ENCODE measurements at regions not wholly inside any gene's neighbourhood (a gene's known extent, or its start where the extent isn't known, plus 50 kb on each side); places are given as distances from the start of the nearest gene placed in this dataset.
"Not testable (repeated sequence)": the region's sequence is repeated elsewhere in the genome, so short reads cannot be mapped to it uniquely, and the experiment has no call there.

DNA sequence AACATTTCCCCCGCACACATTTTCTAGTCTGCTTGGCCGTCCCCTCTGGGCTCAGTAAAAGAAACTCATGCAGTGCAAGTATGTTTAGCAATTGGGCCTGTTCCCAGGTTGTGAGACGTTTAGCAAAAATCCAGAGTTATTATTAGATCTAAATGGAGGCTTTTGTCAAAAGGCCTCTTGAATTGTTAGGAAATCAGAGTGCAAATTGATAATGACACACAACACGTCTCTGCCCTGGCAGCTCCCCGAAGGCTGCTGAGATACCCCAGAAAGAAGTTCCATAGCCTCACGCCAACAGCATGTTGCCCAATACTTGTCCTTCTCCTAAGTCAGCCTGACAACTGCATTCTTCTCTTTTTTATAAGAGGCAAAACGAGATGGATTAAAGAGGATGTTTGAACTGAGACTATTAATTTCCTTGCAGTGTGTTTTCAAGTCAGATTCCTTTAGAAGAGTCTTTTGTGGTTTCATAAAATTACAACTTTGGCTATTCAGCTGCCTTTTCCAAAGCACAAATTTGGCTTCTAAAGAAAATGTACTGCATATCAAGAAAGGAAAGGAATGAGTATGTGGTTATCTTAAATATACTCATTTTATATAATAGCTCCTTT is 202.2 kb downstream of the TRIB2 start:
- H3K36me3 Mint-ChIP-seq (ENCODE audit: low read depth): no peaks in the 10 kb centered on the region
- H3K27me3 Mint-ChIP-seq (ENCODE audit: low read depth): peaks cover 25% of the 10 kb centered on the region
- no peak overlapping the region for H3K27ac Mint-ChIP-seq
- H3K9me3 Mint-ChIP-seq: no peaks in the 10 kb centered on the region
- no peaks in the 10 kb centered on the region for H3K4me1 Mint-ChIP-seq (ENCODE audit: low read depth)
- H3K4me3 Mint-ChIP-seq: no peak overlapping the region

DNA sequence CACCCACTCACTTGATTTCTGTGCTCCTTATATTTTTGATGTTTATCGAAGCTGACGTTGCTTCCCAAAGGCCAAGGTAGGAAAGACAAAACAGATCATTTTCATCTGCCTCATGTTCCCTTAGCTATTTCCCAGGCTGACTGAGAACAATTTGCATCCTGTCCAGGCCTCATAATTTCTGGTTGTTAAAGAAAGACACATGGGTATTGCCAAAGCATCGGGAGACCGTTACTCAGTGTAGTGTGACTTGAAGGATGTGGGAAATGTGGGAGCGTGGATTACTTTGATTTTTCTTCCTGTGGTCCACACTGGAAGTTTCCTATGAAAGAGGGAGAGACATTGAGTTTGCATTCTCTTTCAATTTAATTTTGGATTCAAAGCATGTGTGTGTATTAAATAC is 204.6 kb downstream of the TRIB2 start:
- H3K27ac Mint-ChIP-seq: no peak overlapping the region

DNA sequence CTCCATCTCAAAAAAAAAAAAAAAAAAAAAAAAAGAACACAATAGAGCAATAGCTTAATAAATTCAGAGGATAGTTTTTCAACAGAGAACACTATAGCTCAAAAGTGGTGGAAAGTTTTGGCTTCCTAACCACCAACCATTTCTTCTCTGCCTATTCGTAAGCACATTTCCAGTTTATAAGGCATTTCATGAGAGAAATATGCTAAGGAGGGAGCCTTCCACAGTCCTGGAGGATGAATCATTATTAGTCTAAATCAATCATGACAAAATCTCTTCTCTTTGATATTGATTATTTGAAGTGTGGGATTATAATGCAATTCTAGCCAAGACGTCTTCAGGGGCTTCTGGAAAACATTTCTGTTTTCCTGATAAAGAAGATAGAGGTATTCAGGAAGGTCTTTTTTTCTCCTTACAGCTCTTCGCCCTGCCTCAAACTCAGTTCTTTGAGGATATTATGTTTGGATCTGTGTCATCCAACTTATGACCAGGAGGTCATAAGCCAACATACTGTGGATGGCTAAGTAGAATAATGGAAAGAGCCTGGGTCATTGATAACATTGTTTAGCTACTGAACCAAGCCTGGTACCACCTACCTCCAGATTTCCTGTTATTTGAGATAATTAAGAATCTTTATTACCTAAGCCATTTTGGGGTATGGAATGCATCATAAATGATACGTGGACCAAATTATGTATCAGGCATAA is 207.3 kb downstream of the TRIB2 start:
- H3K4me3 Mint-ChIP-seq: no peak overlapping the region

More for the DNA sequence above, 204.6 kb downstream of the TRIB2 start:
- Mint-ChIP-seq H3K9me3 (no peaks in the 10 kb centered on the region), H3K27me3 (ENCODE audit: low read depth) (peaks cover 22% of the 10 kb centered on the region), H3K36me3 (ENCODE audit: low read depth) (no peaks in the 10 kb centered on the region), H3K4me1 (ENCODE audit: low read depth) (no peaks in the 10 kb centered on the region), H3K4me3 (no peak overlapping the region)

DNA sequence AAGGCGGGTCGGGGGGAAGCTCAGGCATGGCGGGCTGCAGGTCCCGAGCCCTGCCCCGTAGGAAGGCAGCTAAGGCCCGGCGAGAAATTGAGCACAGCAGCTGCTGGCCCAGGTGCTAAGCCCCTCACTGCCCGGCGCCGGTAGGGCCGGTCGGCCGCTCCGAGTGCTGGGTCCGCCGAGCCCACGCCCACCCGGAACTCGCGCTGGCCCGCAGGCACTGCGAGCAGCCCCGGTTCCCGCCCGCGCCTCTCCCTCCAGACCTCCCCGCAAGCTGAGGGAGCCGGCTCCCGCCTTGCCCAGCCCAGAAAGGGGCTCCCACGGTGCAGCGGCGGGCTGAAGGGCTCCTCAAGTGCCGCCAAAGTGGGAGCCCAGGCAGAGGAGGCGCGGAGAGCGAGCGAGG is 209.9 kb downstream of the TRIB2 start:
- not testable (repeated sequence) for H3K36me3 Mint-ChIP-seq (ENCODE audit: low read depth); H3K4me3 Mint-ChIP-seq; H3K4me1 Mint-ChIP-seq (ENCODE audit: low read depth); H3K9me3 Mint-ChIP-seq; H3K27ac Mint-ChIP-seq
- H3K27me3 Mint-ChIP-seq (ENCODE audit: low read depth): peaks cover 27% of the 10 kb centered on the region

More for the DNA sequence above, 207.3 kb downstream of the TRIB2 start:
- H3K4me1 Mint-ChIP-seq (ENCODE audit: low read depth): no peaks in the 10 kb centered on the region
- no peak overlapping the region for H3K27ac Mint-ChIP-seq
- peaks cover 30% of the 10 kb centered on the region for H3K27me3 Mint-ChIP-seq (ENCODE audit: low read depth)
- no peaks in the 10 kb centered on the region for H3K36me3 Mint-ChIP-seq (ENCODE audit: low read depth)
- peaks cover 3% of the 10 kb centered on the region for H3K9me3 Mint-ChIP-seq

DNA sequence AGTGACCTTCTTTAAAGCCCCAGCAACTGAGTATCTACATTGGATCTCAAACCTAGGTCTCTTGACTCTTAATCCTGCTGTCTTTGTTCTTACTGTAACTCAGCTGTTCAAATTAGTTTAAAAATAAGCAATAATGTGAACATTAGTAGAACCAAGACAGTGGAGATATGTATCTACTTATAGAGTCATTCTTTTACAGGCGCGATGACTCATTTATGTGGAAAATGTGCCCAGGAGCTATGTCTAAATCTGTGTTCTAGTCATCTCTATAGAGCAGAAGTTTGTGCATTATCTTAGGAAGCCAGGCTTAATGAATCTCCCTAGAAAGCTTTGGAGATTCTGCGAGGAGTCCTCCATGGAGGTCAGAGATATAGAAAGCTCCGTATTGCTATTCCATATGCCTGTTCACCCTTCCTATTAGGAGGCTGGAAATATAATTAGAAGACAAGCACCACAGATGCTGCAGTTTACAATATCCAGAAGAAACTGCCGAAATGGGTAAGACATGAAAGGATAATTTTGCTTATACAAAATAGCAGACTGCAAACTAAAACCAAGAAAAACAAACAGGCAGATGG is 211.6 kb downstream of the TRIB2 start:
- H3K27me3 Mint-ChIP-seq (ENCODE audit: low read depth): peaks cover 28% of the 10 kb centered on the region
- no peak overlapping the region for H3K4me3 Mint-ChIP-seq
- peaks cover 3% of the 10 kb centered on the region for H3K9me3 Mint-ChIP-seq
- H3K27ac Mint-ChIP-seq: no peak overlapping the region
- no peaks in the 10 kb centered on the region for H3K4me1 Mint-ChIP-seq (ENCODE audit: low read depth)
- no peaks in the 10 kb centered on the region for H3K36me3 Mint-ChIP-seq (ENCODE audit: low read depth)

DNA sequence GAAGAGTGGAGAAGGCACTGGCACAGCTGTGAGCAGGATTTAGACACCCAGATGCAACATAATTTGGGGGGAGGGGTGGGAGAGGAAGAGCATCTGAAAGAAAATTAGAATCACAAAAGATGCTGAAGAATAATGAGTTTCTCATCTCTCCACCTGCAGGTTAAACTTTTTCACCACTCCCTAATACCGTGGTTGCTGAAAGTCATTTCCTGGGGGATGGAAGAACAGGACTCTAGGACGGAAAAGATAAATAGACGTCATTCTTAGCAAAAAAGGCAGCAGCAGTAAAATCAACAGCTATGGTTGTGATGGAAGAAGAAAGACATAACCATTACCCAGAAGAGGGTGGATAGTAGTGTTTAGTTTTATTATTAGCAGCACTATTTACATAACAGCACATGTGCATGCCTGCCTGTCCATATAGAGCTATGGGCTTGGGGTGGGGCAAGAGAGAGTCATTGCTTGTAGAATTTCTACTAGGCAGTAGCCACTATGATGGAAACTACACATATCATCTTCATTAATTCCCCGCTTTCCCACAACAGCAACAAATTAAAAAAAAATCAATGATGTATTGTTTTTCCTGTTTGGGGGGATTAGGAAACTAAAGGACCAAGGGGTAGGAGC is 212.2 kb downstream of the TRIB2 start:
- H3K4me3 Mint-ChIP-seq: no peak overlapping the region
- peaks cover 31% of the 10 kb centered on the region for H3K27me3 Mint-ChIP-seq (ENCODE audit: low read depth)
- H3K9me3 Mint-ChIP-seq: peaks cover 3% of the 10 kb centered on the region
- H3K36me3 Mint-ChIP-seq (ENCODE audit: low read depth): no peaks in the 10 kb centered on the region
- H3K27ac Mint-ChIP-seq: no peak overlapping the region
- no peaks in the 10 kb centered on the region for H3K4me1 Mint-ChIP-seq (ENCODE audit: low read depth)

DNA sequence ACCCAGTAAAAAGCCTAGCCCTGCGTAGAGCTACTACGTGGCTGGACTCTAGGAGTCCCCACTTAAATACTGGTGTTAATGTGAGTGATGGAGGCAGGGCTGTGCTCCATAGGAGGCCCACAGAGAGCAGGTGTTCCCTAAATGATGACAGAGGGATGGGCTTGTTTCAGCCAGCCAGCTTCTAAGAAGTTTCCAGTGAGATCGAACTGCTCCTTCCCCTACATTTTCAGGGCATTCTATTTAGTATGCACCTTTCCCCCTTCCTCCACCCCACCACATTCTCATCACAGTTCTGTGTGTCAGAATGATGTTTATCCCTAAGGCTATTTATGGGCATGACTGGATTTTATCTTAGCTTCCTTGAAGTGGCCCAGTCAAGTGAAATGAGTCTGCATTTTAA is 213.0 kb downstream of the TRIB2 start:
- Mint-ChIP-seq H3K9me3 (peaks cover 3% of the 10 kb centered on the region), H3K4me1 (ENCODE audit: low read depth) (no peaks in the 10 kb centered on the region), H3K27ac (no peak overlapping the region), H3K4me3 (no peak overlapping the region), H3K27me3 (ENCODE audit: low read depth) (peaks cover 32% of the 10 kb centered on the region), H3K36me3 (ENCODE audit: low read depth) (no peaks in the 10 kb centered on the region)

DNA sequence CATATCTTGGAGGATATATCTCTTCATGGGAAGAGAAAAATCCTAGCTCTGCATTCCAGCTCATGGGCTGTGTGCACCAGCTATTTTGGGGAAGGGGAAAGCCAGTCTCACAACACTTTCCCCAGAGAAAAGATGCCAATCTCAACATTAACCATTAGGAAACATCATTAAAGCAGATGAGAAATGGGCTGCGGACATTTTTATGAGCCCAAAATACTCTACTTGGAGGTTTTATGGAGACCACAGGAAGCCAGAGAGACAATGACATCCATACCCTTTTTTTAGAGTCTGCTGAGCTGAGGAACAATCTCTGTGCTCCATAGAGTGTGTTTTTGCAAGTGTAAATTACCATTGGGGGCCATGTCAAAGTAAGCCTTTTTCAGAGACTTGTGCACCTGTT is 213.7 kb downstream of the TRIB2 start:
- no peak overlapping the region for H3K4me3 Mint-ChIP-seq
- H3K4me1 Mint-ChIP-seq (ENCODE audit: low read depth): no peaks in the 10 kb centered on the region
- H3K9me3 Mint-ChIP-seq: peaks cover 3% of the 10 kb centered on the region
- no peak overlapping the region for H3K27ac Mint-ChIP-seq
- peaks cover 38% of the 10 kb centered on the region for H3K27me3 Mint-ChIP-seq (ENCODE audit: low read depth)
- no peaks in the 10 kb centered on the region for H3K36me3 Mint-ChIP-seq (ENCODE audit: low read depth)

DNA sequence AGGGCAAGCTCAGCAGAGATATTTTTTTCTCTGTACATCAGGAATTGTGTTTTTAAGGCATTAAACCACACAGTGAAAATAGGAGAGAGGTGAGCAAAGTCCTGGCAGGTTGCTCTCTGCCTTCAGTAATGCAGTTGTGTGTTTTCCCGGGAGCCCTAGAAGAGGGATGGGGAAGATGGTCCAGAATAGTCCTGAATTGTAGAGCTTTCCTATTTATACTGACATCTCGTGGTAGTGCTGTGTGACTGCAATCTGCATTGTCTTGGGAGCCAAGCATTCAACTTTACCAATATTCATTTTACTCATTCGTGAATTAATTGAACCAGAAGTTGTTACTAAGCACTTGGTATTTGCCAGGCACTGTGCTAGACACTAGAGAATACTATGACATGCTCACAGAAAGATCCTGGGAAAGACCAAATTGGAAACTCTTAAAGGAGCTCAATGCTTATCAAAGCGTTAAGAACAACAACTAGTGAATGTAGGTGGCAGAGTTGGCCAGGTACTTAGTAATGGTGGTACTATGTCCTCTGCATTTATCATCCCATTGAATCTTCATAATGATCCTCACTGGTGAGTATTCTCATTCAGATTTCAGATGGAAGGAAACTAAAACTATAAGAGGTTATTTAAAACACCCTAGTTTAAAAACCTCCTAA is 214.6 kb downstream of the TRIB2 start:
- H3K36me3 Mint-ChIP-seq (ENCODE audit: low read depth): no peaks in the 10 kb centered on the region

DNA sequence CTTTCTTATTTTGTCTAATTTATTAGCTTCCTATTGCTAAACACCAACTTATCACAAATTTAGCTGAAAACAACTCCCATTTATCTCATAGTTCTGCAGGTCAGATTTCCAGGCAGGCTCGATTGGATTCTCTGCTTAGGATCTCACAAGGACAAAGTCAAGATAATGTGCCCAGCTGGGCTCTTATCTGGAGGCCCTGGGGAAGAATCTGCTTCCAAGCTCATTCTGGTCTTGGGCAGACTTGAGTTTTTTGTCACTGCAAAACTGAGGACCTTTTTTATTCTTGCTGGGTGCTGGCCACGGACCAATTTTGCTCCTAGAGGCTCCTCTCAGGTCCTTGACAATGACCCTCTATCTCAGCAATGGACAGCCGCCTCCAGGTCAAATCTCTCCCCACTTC is 215.5 kb downstream of the TRIB2 start:
- no peaks in the 10 kb centered on the region for H3K4me1 Mint-ChIP-seq (ENCODE audit: low read depth)
- no peak overlapping the region for H3K4me3 Mint-ChIP-seq
- H3K9me3 Mint-ChIP-seq: no peaks in the 10 kb centered on the region
- H3K27ac Mint-ChIP-seq: no peak overlapping the region
- H3K27me3 Mint-ChIP-seq (ENCODE audit: low read depth): peaks cover 45% of the 10 kb centered on the region
- no peaks in the 10 kb centered on the region for H3K36me3 Mint-ChIP-seq (ENCODE audit: low read depth)

More for the DNA sequence above, 214.6 kb downstream of the TRIB2 start:
- Mint-ChIP-seq H3K27ac (no peak overlapping the region), H3K4me3 (no peak overlapping the region), H3K27me3 (ENCODE audit: low read depth) (peaks cover 40% of the 10 kb centered on the region), H3K9me3 (peaks cover 3% of the 10 kb centered on the region), H3K4me1 (ENCODE audit: low read depth) (no peaks in the 10 kb centered on the region)

DNA sequence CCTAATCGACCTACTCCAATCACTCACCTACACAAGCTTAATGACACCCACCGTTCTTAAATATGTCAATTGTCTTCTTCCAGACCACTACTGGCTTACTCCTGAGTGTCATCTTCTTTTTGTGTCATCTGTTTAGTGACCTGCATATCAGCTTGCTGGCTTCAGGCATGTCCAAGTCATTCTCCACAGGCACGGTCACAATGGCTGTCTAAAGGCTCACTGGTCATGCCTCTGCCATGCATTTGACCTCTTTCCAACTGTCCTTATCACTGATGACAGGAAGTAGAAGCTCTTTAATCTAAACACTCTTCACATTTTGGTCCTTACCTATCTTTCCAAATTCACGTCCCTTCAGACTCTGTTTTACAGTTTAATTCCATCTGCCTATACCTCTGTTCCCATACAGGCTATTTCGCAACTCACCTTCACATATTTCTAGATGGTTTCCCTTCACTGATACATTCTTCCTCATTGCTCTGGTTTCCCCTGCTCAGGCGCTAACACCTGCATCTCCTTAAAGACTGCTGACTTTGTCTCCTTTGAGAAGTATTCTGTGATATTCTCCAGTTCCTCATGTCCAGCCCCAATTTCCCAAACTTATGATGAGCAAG is 217.5 kb downstream of the TRIB2 start:
- no peak overlapping the region for H3K4me3 Mint-ChIP-seq
- H3K4me1 Mint-ChIP-seq (ENCODE audit: low read depth): no peaks in the 10 kb centered on the region
- no peaks in the 10 kb centered on the region for H3K9me3 Mint-ChIP-seq
- no peaks in the 10 kb centered on the region for H3K36me3 Mint-ChIP-seq (ENCODE audit: low read depth)
- H3K27ac Mint-ChIP-seq: no peak overlapping the region
- peaks cover 35% of the 10 kb centered on the region for H3K27me3 Mint-ChIP-seq (ENCODE audit: low read depth)

DNA sequence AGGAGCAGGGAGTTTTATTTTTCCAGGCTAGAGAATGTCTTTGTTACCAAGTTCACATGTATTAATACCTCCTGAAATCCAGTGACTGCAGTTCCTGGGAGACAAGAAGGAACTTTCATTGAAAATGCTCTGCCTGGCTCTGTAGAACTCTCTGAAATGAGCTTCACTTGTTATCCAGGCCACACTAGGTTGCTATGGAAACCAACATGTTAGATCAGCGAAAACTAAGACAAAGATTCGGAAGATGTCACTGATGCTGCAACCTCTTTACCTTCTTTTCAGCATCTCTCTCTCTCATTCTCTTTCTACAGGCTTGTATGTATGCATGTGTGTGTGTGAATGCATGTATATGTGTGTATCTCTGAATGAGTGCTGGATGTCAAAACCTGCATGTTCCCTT is 218.5 kb downstream of the TRIB2 start:
- H3K36me3 Mint-ChIP-seq (ENCODE audit: low read depth): no peaks in the 10 kb centered on the region
- H3K4me3 Mint-ChIP-seq: no peak overlapping the region
- peaks cover 30% of the 10 kb centered on the region for H3K27me3 Mint-ChIP-seq (ENCODE audit: low read depth)
- no peaks in the 10 kb centered on the region for H3K4me1 Mint-ChIP-seq (ENCODE audit: low read depth)
- no peaks in the 10 kb centered on the region for H3K9me3 Mint-ChIP-seq
- H3K27ac Mint-ChIP-seq: no peak overlapping the region

DNA sequence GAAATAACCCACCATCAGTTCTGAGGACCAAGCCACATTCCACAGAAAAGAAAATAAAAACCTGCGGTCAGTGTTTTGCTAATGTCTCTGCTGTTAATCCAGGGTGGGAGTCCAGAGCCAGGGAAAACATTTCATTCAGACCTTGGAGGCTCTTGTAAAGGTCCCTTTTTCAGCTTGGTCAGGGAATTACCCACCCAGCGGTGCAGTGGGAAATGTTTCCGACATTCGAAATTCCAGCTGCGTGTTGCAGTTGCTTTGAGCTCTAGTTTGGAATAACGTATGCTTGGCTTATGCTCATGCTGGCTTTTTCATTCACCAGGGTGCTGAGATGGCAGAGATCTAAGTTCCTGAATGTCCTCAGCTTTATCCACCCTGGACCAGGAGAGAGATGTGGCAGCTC is 219.1 kb downstream of the TRIB2 start:
- no peaks in the 10 kb centered on the region for H3K36me3 Mint-ChIP-seq (ENCODE audit: low read depth)
- peaks cover 30% of the 10 kb centered on the region for H3K27me3 Mint-ChIP-seq (ENCODE audit: low read depth)
- no peaks in the 10 kb centered on the region for H3K9me3 Mint-ChIP-seq
- no peak overlapping the region for H3K27ac Mint-ChIP-seq
- H3K4me1 Mint-ChIP-seq (ENCODE audit: low read depth): no peaks in the 10 kb centered on the region
- H3K4me3 Mint-ChIP-seq: no peak overlapping the region

DNA sequence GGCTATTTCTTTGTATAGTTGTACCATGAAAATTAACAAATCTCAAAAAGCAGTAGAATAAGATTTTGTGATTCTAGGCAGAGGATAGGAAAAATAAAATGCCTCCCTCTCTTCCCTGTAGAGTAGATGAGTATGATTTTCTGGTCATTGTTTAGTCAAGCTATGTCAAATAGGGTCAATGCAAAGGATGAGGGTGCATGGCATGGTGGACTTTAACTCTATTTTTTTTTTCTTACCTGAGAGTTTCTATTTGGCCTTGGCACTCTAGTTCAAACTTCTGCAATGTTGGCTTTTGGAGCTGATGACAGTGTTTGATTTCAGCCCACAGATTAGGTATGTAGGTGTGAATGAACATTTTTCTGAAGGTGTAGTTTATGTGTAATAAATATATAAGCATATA is 224.5 kb downstream of the TRIB2 start:
- Mint-ChIP-seq H3K4me1 (ENCODE audit: low read depth) (no peaks in the 10 kb centered on the region), H3K27me3 (ENCODE audit: low read depth) (peaks cover 4% of the 10 kb centered on the region), H3K9me3 (peaks cover 12% of the 10 kb centered on the region), H3K4me3 (no peak overlapping the region), H3K36me3 (ENCODE audit: low read depth) (no peaks in the 10 kb centered on the region), H3K27ac (no peak overlapping the region)

Measured in T-helper 1 cell treated with Interleukin-12 subunit alpha and Interleukin-12 subunit beta and Interleukin-4 antibody, amounts not matched to agents 30 μg/mL and 1 μg/mL, for 36 hours (primary cell).